ENCODE measurements at regions not wholly inside any gene's neighbourhood (a gene's known extent, or its start where the extent isn't known, plus 50 kb on each side); places are given as distances from the start of the nearest gene placed in this dataset.
"Not testable (repeated sequence)": the region's sequence is repeated elsewhere in the genome, so short reads cannot be mapped to it uniquely, and the experiment has no call there.

GRCh38 chr5:130724658-130725057 lies 440.4 kb downstream of the HINT1 start:
- DNase-seq (ENCODE audit: low read depth), result no peak

- DNase-seq (ENCODE audit: low read depth), result no peak
Measured at GRCh38 chr5:130720355-130720754, 444.7 kb downstream of the HINT1 start.

- DNase-seq (ENCODE audit: low read depth), result no peak
Measured at GRCh38 chr5:130715541-130715940, 449.5 kb downstream of the HINT1 start.

GRCh38 chr5:130714200-130714599 lies 450.9 kb downstream of the HINT1 start:
- DNase-seq (ENCODE audit: low read depth), result no peak

- DNase-seq (ENCODE audit: low read depth), result no peak
Measured at GRCh38 chr5:130712324-130712723, 452.7 kb downstream of the HINT1 start.

GRCh38 chr5:130710596-130710995 lies 454.5 kb downstream of the HINT1 start:
- DNase-seq (ENCODE audit: low read depth), result no peak

- no peak for DNase-seq (ENCODE audit: low read depth)
Measured at GRCh38 chr5:130708754-130709153, 456.3 kb downstream of the HINT1 start.

GRCh38 chr5:130706696-130707095 lies 458.4 kb downstream of the HINT1 start:
- no peak for DNase-seq (ENCODE audit: low read depth)

- no peak for DNase-seq (ENCODE audit: low read depth)
Measured at GRCh38 chr5:130705368-130705767, 459.7 kb downstream of the HINT1 start.

GRCh38 chr5:130693509-130693908 lies 471.5 kb downstream of the HINT1 start:
- no peak for DNase-seq (ENCODE audit: low read depth)

GRCh38 chr5:130692770-130693169 lies 472.3 kb downstream of the HINT1 start:
- no peak for DNase-seq (ENCODE audit: low read depth)

GRCh38 chr5:130689831-130690230 lies 475.2 kb downstream of the HINT1 start:
- no peak for DNase-seq (ENCODE audit: low read depth)

GRCh38 chr5:130687085-130687733 lies 477.8 kb downstream of the HINT1 start:
- no peak for DNase-seq (ENCODE audit: low read depth)

- no peak for DNase-seq (ENCODE audit: low read depth)
Measured at GRCh38 chr5:130678637-130679036, 486.4 kb downstream of the HINT1 start.

GRCh38 chr5:130666462-130666861 lies 498.6 kb downstream of the HINT1 start:
- DNase-seq (ENCODE audit: low read depth), result no peak

GRCh38 chr5:130652176-130652575 lies 512.9 kb downstream of the HINT1 start:
- DNase-seq (ENCODE audit: low read depth), result no peak

- DNase-seq (ENCODE audit: low read depth), result no peak
Measured at GRCh38 chr5:130651440-130651839, 513.6 kb downstream of the HINT1 start.

- no peak for DNase-seq (ENCODE audit: low read depth)
Measured at GRCh38 chr5:130643321-130643720, 521.7 kb downstream of the HINT1 start.

- no peak for DNase-seq (ENCODE audit: low read depth)
Measured at GRCh38 chr5:130642461-130642860, 522.6 kb downstream of the HINT1 start.

- no peak for DNase-seq (ENCODE audit: low read depth)
Measured at GRCh38 chr5:130627145-130627544, 537.9 kb downstream of the HINT1 start.

GRCh38 chr5:130624805-130625204 lies 540.3 kb downstream of the HINT1 start:
- no peak for DNase-seq (ENCODE audit: low read depth)

GRCh38 chr5:130616161-130616560 lies 548.9 kb downstream of the HINT1 start:
- no peak for DNase-seq (ENCODE audit: low read depth)

GRCh38 chr5:130605234-130605633 lies 559.8 kb downstream of the HINT1 start:
- DNase-seq (ENCODE audit: low read depth), result no peak

- not testable (repeated sequence) for DNase-seq (ENCODE audit: low read depth)
Measured at GRCh38 chr5:130596647-130597046, 568.4 kb downstream of the HINT1 start.

Data from Daoy (cell line).